Endothelial cell of umbilical vein (primary cell): ENCODE measurements at regions not wholly inside any gene's neighbourhood (a gene's known extent, or its start where the extent isn't known, plus 50 kb on each side); places are given as distances from the start of the nearest gene placed in this dataset.

Experiments
- EZH2 ChIP-seq: IDR thresholded peaks from 2 replicates; pipeline ENCODE4 v1.6.1; 2012; ENCODE audit warnings: borderline replicate concordance, low read depth, mild to moderate bottlenecking, moderate library complexity, low read length, inconsistent platforms; ENCODE audit not compliant: severe bottlenecking
- JUN ChIP-seq: IDR thresholded peaks from 2 replicates; pipeline ENCODE4 v1.6.1; 2011; ENCODE audit warnings: borderline replicate concordance, low read depth; ENCODE audit not compliant: insufficient read length, insufficient read depth
- POLR2A ChIP-seq: IDR thresholded peaks from 2 replicates; pipeline ENCODE4 v1.6.1; 2012; ENCODE audit warnings: low read depth, mild to moderate bottlenecking, control low read depth, low read length
- POLR2AphosphoS5 ChIP-seq: IDR thresholded peaks from 2 replicates; pipeline ENCODE4 v1.6.1; 2012; ENCODE audit warnings: low read depth, mild to moderate bottlenecking, control low read depth, low read length, moderate library complexity; ENCODE audit not compliant: insufficient read depth
- TF ChIP-seq, protein P1 (sequence below), 2 donors: IDR thresholded peaks; 1 replicate in 1 of 2; 2 replicates in 1 of 2; pipeline ENCODE4 v1.5.1; 2011; ENCODE audit warnings: low read length in 2 of 2, mild to moderate bottlenecking in 2 of 2, moderate library complexity in 2 of 2, control low read depth in 1 of 2, inconsistent platforms in 1 of 2, low read depth in 1 of 2; ENCODE audit not compliant: insufficient read depth in 1 of 2; ENCODE audit errors: extremely low read depth in 1 of 2

DNA sequence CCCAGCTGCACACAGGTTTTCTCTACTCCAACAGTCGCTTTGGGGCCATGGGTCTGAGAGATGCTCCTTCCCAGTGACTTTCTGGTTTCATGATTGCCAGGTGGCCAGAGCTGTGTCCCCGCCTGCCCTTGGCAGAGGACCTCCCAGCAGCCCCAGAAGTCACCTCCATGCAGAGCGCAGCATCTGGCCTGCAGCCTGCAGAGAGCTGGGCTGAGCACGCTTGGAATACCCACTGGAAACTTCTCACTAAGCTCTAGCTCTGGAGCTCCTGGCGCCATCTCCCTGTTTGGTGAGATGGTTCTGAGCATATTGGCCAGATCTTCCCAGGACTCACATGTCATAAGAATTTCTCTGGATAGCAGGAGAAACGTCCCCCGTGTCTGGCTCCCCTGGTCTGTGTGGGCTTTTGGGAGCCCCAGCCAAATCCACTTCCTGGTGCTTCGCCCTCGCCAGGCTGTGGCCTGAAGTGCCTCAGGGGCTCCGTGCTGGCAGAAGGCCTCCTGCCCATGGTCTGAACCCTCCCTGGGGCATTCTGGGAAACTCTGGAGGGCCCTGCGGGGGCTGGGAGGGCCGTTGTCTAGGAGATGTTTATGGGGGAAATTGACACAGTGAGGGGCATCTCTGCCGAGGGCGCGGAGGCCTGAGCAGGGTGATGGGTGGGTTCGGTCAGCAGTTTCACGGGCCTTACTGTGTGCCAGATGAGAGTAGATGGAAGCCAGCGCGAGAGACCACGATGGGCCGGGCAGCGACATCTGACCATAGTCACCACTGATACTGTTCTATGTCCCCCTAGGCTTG, 73.2 kb upstream of the CIBAR2 start:
- TF ChIP-seq POLR2A (no peak), JUN (no peak), EZH2 (no peak), POLR2AphosphoS5 (no peak)
- TF ChIP-seq, protein P1, sequence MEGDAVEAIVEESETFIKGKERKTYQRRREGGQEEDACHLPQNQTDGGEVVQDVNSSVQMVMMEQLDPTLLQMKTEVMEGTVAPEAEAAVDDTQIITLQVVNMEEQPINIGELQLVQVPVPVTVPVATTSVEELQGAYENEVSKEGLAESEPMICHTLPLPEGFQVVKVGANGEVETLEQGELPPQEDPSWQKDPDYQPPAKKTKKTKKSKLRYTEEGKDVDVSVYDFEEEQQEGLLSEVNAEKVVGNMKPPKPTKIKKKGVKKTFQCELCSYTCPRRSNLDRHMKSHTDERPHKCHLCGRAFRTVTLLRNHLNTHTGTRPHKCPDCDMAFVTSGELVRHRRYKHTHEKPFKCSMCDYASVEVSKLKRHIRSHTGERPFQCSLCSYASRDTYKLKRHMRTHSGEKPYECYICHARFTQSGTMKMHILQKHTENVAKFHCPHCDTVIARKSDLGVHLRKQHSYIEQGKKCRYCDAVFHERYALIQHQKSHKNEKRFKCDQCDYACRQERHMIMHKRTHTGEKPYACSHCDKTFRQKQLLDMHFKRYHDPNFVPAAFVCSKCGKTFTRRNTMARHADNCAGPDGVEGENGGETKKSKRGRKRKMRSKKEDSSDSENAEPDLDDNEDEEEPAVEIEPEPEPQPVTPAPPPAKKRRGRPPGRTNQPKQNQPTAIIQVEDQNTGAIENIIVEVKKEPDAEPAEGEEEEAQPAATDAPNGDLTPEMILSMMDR (IDR thresholded peaks at IDR 0.05; ENCODE audit: extremely low read depth in 1 of 2, insufficient read depth in 1 of 2, low read depth in 1 of 2, low read length in 2 of 2): no peak
